GM23248 (cell line): ENCODE measurements at regions not wholly inside any gene's neighbourhood (a gene's known extent, or its start where the extent isn't known, plus 50 kb on each side); places are given as distances from the start of the nearest gene placed in this dataset.

ENCODE experiments used
- DNase-seq: peaks from one replicate; pipeline ENCODE4 v3.0.0-alpha.2; 2015
- H2AFZ ChIP-seq: fragments of 200-600 bp; sonication (generic); 2 replicates; pipeline ENCODE4 v1.6.1; 2016; ENCODE audit warnings: antibody characterized with exemption
- H3F3A ChIP-seq: fragments of 200-600 bp; sonication (generic); 2 replicates; pipeline ENCODE4 v1.6.1; 2016; ENCODE audit warnings: mild to moderate bottlenecking, antibody characterized with exemption, mixed run types; ENCODE audit not compliant: insufficient read depth
- H3K27ac ChIP-seq: fragments of 200-600 bp; sonication (generic); 2 replicates; pipeline ENCODE4 v1.5.1; 2016; ENCODE audit warnings: mild to moderate bottlenecking
- H3K27me3 ChIP-seq: fragments of 200-600 bp; sonication (generic); replicated peaks from 2 replicates; pipeline ENCODE4 v1.6.1; 2016; ENCODE audit warnings: mild to moderate bottlenecking; ENCODE audit not compliant: insufficient read depth
- H3K36me3 ChIP-seq: fragments of 200-600 bp; sonication (generic); 2 replicates; pipeline ENCODE4 v1.6.1; 2016; ENCODE audit warnings: low read depth, mild to moderate bottlenecking
- H3K4me1 ChIP-seq: fragments of 200-600 bp; sonication (generic); 2 replicates; pipeline ENCODE4 v1.6.1; 2016; ENCODE audit warnings: mild to moderate bottlenecking; ENCODE audit not compliant: insufficient read depth
- H3K4me2 ChIP-seq: fragments of 200-600 bp; sonication (generic); one replicate; pipeline ENCODE4 v1.6.1; 2016; ENCODE audit warnings: mild to moderate bottlenecking; ENCODE audit not compliant: unreplicated experiment
- H3K4me3 ChIP-seq: fragments of 200-600 bp; sonication (generic); 2 replicates; pipeline ENCODE4 v1.5.1; 2016; ENCODE audit warnings: mild to moderate bottlenecking
- H3K79me2 ChIP-seq: fragments of 200-600 bp; sonication (generic); 2 replicates; pipeline ENCODE4 v1.6.1; 2016; ENCODE audit warnings: mild to moderate bottlenecking; ENCODE audit not compliant: insufficient read depth
- H3K9ac ChIP-seq: fragments of 200-600 bp; sonication (generic); 2 replicates; pipeline ENCODE4 v1.6.1; 2016; ENCODE audit warnings: mild to moderate bottlenecking
- H3K9me2 ChIP-seq: fragments of 200-600 bp; sonication (generic); 2 replicates; pipeline ENCODE4 v1.6.1; 2016; ENCODE audit warnings: mixed run types, mild to moderate bottlenecking, moderate library complexity; ENCODE audit not compliant: insufficient read depth
- H3K9me3 ChIP-seq: fragments of 200-600 bp; sonication (generic); one replicate; pipeline ENCODE4 v1.6.1; 2017; ENCODE audit warnings: low read depth
- H4K20me1 ChIP-seq: fragments of 200-600 bp; sonication (generic); 2 replicates; pipeline ENCODE4 v1.6.0; 2016; ENCODE audit not compliant: insufficient read depth
- EZH2 ChIP-seq: fragments of 200-600 bp; sonication (generic); IDR thresholded peaks from 2 replicates; pipeline ENCODE4 v1.6.1; 2018; ENCODE audit warnings: antibody characterized with exemption, mild to moderate bottlenecking; ENCODE audit not compliant: insufficient read depth, poor library complexity, severe bottlenecking
- EZH2phosphoT487 ChIP-seq: fragments of 200-600 bp; sonication (generic); IDR thresholded peaks from 2 replicates; pipeline ENCODE4 v1.6.1; 2018; ENCODE audit warnings: antibody characterized with exemption, moderate library complexity, mild to moderate bottlenecking, low read depth; ENCODE audit not compliant: insufficient read depth
- WGBS, 2 experiments: methylation state at CpG; one replicate each; pipeline ENCODE4 v1.1.6; 2015 to 2017; ENCODE audit warnings: low lambda C conversion rate in 2 of 2, low coverage in 1 of 2; ENCODE audit errors: missing lambda C conversion rate in 2 of 2; 5-methylcytosine and 5-hydroxymethylcytosine counted together
- in situ Hi-C: fragments of 300-500 bp; cut with MboI; formaldehyde crosslinking; loops from 2 replicates; pipeline ENCODE4 v1.15.0; 2020

DNA sequence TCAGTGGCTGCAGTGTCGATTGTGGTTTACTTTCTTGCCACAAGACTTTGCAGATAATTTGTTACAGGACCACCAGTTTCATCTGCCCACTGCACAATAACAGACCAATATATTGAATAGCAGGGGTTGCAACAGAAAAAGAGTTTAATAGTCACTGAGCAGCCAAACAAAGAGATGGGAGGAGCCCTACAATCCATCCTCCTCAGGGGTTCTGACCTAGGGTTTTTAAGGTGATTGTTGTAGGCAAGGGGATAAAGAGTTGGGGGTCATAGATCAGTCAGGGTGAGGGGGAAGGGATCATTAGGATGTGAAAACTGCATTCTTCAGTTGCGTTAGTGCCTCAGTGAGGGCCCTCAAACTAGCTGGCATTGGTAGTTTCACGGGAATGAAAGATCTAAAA, 110.7 kb upstream of the OLFM3 start:
- in situ Hi-C loops: no loop called here
- Histone ChIP-seq H4K20me1 (no peaks in the 10 kb centered on the region), H2AFZ (no peak overlapping the region), H3K4me2 (no peak overlapping the region), H3K27me3 (no peaks in the 10 kb centered on the region), H3F3A (no peaks in the 10 kb centered on the region), H3K9me2 (no peaks in the 10 kb centered on the region), H3K79me2 (no peaks in the 10 kb centered on the region), H3K9me3 (no peaks in the 10 kb centered on the region), H3K9ac (no peak overlapping the region), H3K4me1 (no peaks in the 10 kb centered on the region), H3K4me3 (no peak overlapping the region), H3K27ac (no peak overlapping the region), H3K36me3 (no peaks in the 10 kb centered on the region)
- DNase-seq: no peak
- 11 to 12% methylated on average over 3 of the region's 3 CpGs for WGBS, 2 experiments
- TF ChIP-seq EZH2 (no peak), EZH2phosphoT487 (no peak)

DNA sequence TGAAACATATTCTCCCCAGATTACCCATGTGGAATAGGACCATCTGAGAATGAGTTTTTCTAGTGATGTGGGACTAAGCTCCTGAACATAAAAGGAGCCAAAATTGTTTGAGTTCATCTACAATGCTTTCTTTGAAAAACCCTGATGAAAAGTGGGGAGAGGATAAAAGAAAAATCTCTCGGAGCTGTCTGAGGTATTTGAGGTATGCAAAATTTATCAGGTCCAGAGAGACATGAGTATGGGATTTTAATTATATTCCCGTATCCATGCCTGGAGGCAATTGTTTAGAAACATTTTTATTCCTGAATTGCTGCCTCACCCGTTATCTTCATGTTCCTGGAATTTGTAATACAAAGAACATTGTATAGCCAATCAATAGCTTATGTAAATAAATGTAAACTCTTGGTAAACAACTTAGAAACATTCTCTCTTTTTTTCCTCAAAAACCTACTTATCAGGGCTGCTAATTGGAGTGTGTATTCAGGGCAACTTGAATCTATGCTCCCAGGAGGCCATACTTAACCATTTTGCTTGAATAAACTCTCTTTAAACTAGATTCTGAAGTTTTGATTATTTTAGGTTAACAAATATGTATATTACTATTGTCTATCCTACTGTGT, 109.3 kb upstream of the OLFM3 start:
- H3K9me3 ChIP-seq: no peaks in the 10 kb centered on the region
- H3K9ac ChIP-seq: no peak overlapping the region
- H3K9me2 ChIP-seq: no peaks in the 10 kb centered on the region
- no peaks in the 10 kb centered on the region for H3K4me1 ChIP-seq
- no peaks in the 10 kb centered on the region for H3K27me3 ChIP-seq
- no peaks in the 10 kb centered on the region for H3F3A ChIP-seq
- DNase-seq: no peak
- no peak overlapping the region for H3K4me2 ChIP-seq
- in situ Hi-C loops: no loop called here
- 0 to 1% methylated on average over 3 of the region's 3 CpGs for WGBS, 2 experiments
- H2AFZ ChIP-seq: no peak overlapping the region
- no peak overlapping the region for H3K27ac ChIP-seq
- TF ChIP-seq EZH2phosphoT487 (no peak), EZH2 (no peak)
- H4K20me1 ChIP-seq: no peaks in the 10 kb centered on the region
- H3K4me3 ChIP-seq: no peak overlapping the region
- H3K79me2 ChIP-seq: no peaks in the 10 kb centered on the region
- H3K36me3 ChIP-seq: no peaks in the 10 kb centered on the region

DNA sequence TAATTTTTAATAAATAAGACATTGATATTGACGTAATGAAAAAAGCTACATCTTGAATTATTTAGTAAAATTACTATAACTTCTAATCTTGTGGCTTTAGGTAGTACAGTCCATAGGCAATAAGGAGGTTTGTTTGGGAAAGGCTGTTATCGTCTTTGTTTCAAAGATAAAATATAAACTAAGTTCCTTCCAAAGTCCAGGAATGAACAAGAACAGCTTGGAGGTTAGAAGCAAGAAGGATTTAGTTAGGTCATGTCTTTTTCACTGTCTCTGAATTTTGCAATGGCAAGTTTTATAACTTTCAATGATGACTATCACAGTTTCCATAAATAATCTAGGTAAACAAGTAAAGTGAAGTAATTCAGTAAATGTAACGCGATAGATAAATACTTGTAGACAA, 106.9 kb upstream of the OLFM3 start:
- no peak overlapping the region for H3K9ac ChIP-seq
- no peak overlapping the region for H2AFZ ChIP-seq
- H3K4me1 ChIP-seq: no peaks in the 10 kb centered on the region
- in situ Hi-C loops: no loop called here
- no peak overlapping the region for H3K4me3 ChIP-seq
- H3F3A ChIP-seq: no peaks in the 10 kb centered on the region
- no peak for TF ChIP-seq EZH2
- no peak for TF ChIP-seq EZH2phosphoT487
- H3K27me3 ChIP-seq: no peaks in the 10 kb centered on the region
- H3K27ac ChIP-seq: no peak overlapping the region
- 48 to 51% methylated on average over 4 of the region's 4 CpGs for WGBS, 2 experiments
- H3K9me2 ChIP-seq: no peaks in the 10 kb centered on the region
- no peaks in the 10 kb centered on the region for H3K79me2 ChIP-seq
- no peaks in the 10 kb centered on the region for H3K9me3 ChIP-seq
- no peak for DNase-seq
- H3K36me3 ChIP-seq: no peaks in the 10 kb centered on the region
- no peak overlapping the region for H3K4me2 ChIP-seq
- H4K20me1 ChIP-seq: no peaks in the 10 kb centered on the region

DNA sequence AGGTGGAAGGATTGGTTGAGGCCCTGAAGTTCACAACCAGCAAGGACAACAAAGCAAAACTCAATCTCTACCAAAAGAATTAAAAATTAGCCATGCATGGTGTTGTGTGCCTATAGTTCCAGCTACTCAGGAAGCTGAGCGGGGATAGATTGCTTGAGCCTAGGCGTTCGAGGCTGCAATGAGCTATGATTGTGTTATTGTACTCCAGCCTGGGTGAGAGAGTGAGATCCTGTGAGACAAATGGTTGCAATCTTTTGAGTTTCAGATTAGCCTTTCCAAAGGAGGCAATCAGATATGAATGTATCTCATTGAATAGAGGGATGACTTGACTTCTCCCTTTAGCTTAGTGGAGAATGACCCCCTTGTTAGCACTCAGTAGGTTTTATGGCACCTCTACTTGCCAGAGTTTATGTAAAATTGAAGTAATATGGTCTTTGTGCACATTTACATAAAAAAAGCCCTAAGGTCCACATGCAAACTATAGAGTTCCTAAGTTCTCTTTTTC, 105.6 kb upstream of the OLFM3 start:
- no peaks in the 10 kb centered on the region for H3K9me2 ChIP-seq
- no peak overlapping the region for H3K4me2 ChIP-seq
- H3K27me3 ChIP-seq: no peaks in the 10 kb centered on the region
- DNase-seq: no peak
- TF ChIP-seq EZH2phosphoT487: no peak
- no peaks in the 10 kb centered on the region for H3K36me3 ChIP-seq
- H3K4me3 ChIP-seq: no peak overlapping the region
- H3K27ac ChIP-seq: no peak overlapping the region
- H3F3A ChIP-seq: no peaks in the 10 kb centered on the region
- no peak overlapping the region for H3K9ac ChIP-seq
- WGBS, 2 experiments: 20 to 27% methylated on average over 3 of the region's 3 CpGs
- no peaks in the 10 kb centered on the region for H4K20me1 ChIP-seq
- in situ Hi-C loops: no loop called here
- no peaks in the 10 kb centered on the region for H3K4me1 ChIP-seq
- H3K79me2 ChIP-seq: no peaks in the 10 kb centered on the region
- H2AFZ ChIP-seq: no peak overlapping the region
- H3K9me3 ChIP-seq: no peaks in the 10 kb centered on the region

DNA sequence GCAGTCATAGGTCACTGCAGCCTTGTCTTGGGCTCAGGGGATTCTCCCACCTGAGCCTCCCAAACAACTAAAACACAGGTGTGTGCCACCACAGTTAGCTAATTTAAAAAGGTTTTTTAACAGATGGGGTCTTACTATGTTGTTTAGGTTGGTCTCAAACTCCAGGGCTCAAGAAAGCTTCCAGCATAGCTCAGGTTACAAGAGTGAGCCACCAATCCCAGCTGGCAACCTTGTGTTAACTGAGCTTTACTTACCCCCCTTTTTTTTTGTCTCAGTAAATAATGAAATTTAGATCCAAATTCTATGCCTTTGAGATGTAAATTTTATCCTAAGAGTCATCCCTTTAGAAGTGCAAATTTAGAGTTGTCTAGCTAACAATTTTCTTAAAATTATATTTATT, 103.9 kb upstream of the OLFM3 start:
- H3K79me2 ChIP-seq: no peaks in the 10 kb centered on the region
- DNase-seq: no peak
- no peaks in the 10 kb centered on the region for H3K4me1 ChIP-seq
- no peaks in the 10 kb centered on the region for H3F3A ChIP-seq
- no peak overlapping the region for H3K27ac ChIP-seq
- no peak overlapping the region for H3K4me2 ChIP-seq
- no peak overlapping the region for H3K4me3 ChIP-seq
- H3K27me3 ChIP-seq: no peaks in the 10 kb centered on the region
- no peak overlapping the region for H2AFZ ChIP-seq
- TF ChIP-seq EZH2phosphoT487 (no peak), EZH2 (no peak)
- no peaks in the 10 kb centered on the region for H4K20me1 ChIP-seq
- no peaks in the 10 kb centered on the region for H3K9me3 ChIP-seq
- no peak overlapping the region for H3K9ac ChIP-seq
- in situ Hi-C loops: no loop called here
- no peaks in the 10 kb centered on the region for H3K36me3 ChIP-seq
- H3K9me2 ChIP-seq: no peaks in the 10 kb centered on the region
